ENCODE measurements at regions not wholly inside any gene's neighbourhood (a gene's known extent, or its start where the extent isn't known, plus 50 kb on each side); places are given as distances from the start of the nearest gene placed in this dataset.

DNA sequence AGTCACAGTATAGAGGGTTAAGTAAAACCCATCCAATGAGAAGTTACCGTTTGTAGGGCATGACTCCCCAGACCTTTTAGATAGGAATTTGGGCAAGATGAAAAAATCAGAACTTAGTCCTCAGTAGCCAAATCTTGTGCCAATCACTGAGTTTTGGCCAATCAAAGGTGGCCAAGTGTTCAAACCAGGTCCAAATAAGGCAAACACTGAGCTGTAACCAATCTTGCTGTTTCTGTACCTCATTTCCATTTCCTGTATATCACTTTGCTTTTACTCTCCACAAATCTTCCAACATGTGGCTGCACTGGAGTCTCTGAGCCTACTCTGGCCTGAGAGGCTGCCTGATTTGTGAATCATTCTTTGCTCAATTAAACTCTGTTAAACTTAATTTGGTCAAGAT, 81.8 kb upstream of the GPR6 start:
- TF ChIP-seq CTCF (IDR thresholded peaks at IDR 0.05) = no peak
- no peak for TF ChIP-seq POLR2A (IDR thresholded peaks at IDR 0.05; ENCODE audit: low read depth)
- TF ChIP-seq EP300 (IDR thresholded peaks at IDR 0.05) = no peak
